NCI-H524 treated with DMSO at 0.1 percent for 48 hours (cell line): ENCODE measurements at regions not wholly inside any gene's neighbourhood (a gene's known extent, or its start where the extent isn't known, plus 50 kb on each side); places are given as distances from the start of the nearest gene placed in this dataset.

Experiments
- DNase-seq: peaks from one replicate; lab custom pipeline; 2025; lab: John Stamatoyannopoulos, UW

DNA sequence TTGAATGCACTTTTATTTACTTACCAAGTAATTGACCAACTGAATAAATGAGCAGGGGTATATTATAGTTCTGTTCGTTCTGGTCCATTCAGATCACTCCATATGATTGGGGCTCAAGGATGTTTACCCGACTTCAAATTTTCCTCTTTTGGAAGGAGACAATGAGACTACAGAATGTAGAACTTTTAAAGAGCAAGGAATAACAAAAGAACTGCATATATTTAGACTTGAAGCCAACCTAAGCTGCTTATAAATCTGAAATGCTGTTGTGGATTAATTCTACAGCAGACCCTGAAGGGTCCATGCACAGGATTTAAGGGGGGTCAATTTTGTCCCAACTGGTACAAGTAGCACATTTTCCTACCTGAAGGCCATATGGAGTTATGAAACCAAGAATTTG is 610.8 kb downstream of the RAB28 start:
- no peak for DNase-seq

DNA sequence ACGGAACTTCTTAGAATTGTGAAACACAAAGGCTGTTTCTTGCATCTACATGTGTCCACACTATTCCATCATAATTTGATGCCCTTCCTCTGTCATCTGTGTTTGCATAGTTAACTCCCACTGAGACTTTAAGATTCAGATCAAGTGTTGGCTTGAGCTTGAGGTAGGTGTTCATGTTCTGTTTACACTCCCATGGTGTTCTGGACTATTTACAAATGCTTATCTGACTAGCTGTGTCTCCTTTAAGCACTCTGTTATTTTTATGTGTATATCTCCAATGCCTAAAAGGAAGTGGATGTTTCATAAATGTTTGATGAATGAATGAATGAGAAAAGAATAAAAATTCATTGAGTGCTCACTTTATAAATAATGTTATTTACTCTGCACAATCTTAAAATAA is 622.7 kb downstream of the RAB28 start:
- DNase-seq = no peak

DNA sequence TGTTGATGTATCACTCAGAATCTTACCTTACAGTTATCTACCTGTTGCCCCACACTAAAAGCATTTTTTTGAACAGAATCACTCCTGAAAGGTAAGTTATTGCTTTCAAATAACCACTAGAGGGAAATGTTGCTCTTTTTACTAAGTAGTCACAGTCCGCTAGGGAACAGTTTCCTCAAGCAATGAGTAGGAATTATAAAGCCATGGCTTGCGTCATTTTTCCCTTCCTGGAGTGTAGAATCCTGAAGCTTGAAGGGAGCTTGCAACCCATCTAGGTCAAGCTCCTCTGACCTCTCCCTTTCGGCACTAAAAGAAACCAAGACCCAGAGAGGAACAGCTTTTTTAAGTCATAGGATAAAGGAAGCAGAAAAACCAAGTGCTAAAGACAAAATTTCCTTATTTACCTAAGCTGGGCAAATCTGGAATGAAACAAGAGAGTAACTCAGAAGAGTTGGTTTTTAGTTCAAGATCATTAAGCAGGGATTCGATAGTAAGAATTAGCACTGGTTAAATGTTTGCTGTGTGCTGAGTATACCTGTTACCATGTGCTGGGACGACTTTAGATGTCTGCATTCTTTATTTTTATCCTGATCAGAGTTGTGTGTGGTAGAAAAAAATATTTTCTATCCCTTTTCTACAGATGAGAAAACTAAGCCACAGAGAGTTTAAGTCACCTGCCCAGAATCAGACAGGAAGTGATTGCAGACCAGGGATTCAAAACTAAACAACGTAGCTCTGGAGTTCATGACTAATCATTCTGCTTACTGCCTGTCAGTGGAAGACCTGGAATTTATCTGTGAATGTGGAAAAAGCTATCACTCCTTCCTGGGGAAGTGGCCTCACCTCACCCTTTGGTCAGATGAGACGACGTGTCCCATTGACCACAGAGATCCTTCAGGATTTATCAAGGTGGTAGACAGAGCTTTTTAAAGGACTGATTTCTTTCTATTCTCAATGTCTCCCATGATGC is 631.5 kb downstream of the RAB28 start:
- peak; percentile 17 for DNase-seq

DNA sequence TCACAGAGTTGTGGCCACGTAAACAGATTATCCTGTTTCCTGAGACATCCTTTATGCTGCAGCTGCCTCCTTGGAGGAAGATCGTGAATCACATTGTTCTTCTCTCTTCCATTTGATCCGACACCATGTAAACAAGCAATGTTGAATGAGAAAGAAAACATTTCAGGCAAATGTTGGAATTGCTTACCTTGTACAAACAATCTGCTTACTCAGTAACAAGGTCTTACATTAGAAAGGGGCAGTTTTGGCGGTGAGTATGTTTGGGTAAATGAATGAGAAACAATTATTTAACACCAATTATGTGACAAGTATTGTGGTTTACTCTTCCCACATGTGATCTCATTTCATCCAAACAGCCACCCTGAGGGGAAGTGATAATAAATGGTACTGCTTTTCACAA is 637.8 kb downstream of the RAB28 start:
- DNase-seq = no peak

DNA sequence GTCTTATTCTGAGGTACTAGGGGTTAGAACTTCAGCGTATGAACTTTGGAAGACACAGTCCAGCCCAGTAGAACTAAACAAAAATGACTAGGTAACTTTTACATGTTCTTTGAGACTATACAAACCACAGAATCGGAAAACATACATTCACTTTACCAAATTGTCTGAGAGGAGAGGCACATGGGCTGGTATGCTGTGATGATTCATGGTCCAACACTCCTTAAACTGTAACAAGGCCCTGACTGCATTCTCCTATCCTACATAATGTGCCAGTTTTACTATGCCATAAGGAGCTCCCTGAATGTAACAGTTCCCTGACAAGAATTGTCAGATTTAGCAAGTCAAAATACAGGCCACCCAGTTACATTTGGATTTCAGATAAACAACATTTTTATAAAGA is 640.0 kb downstream of the RAB28 start:
- DNase-seq = no peak

DNA sequence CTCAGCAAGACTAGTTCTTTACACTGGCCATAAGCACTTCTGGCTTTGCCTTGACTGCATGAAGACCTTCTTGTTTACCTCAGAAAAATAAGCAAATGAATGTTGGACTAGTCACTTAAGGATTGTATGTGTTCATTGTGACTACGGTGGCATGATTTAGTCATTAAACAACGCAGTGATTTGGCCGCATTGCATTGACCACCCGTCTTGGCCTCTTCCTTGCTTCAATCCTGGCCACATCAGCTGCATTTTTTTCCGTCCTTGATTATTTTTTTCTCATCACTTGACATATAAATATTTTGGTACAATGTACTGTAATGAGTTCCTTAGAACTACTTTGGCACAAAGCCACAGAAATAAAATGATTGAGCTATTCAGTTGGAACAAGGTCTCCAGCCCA is 656.2 kb downstream of the RAB28 start:
- no peak for DNase-seq

DNA sequence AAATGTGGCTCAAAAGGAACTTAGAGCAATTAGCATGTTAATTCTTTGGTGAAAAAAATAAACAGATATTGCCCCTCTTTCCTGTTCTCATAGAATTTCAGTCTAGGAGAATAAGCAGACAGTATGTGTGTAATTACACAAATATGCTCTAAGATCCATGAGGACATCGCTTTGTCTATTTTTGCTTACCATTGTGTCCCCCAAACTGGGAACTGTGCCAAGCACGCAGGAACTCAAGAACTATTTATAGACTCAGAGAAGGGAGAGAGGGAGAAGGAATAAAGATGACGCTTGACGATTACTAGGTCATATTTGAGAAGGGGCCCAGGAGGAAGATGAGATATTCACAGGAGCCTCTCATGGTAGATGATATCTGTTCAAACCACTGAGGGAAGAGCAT is 692.6 kb downstream of the RAB28 start:
- no peak for DNase-seq

DNA sequence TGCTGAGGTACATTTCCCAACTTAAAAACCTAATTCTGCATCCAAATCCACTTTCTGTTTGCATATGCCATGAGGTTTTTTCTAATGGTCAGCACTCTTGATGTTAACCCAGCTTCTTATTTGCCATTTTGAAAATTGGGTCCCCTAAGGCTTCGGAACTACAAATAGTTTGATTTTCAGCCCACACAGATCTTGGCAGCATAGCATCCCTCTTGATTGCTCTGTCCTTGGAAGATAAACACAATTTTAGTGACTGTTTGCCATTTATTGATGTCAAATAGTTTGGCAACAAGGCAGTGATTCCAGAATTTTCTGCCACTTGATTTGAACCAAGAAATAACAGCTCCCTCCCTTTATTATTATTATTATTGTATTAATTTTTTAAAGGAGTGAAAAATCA is 696.9 kb downstream of the RAB28 start:
- no peak for DNase-seq

DNA sequence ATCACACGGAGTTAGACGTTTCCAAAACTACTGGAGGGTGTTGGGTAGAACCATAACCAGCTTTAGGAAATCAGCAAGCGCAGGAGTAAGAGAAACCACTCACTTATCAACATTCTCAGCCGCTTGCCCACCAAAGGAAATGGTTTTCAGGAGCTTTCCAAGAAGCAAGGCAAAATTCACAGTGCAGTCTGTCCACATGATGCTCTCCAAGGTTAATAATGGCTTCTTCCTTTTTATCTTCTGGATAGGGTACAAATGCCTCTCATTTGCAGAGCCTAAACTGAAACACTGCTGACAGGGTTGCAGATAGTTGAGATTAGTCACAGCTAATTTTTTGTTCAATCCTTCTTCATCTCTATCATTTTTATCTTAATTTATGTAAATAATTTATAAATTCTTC is 705.4 kb downstream of the RAB28 start:
- DNase-seq = no peak

DNA sequence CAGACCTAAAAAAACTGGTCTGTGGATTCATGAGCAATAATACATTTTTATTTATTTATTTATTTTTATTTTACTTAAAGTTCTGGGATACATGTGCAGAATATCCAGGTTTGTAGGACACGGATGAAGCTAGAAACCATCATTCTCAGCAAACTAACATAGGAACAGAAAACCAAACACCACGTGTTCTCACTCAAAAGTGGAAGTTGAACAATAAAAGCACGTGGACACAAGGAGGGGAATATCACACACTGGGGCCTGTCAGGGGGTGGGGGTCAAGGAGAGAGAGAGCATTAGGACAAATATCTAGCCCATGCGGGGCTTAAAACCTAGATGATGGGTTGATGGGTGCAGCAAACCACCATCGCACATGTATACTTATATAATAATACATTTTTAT is 705.9 kb downstream of the RAB28 start:
- no peak for DNase-seq

DNA sequence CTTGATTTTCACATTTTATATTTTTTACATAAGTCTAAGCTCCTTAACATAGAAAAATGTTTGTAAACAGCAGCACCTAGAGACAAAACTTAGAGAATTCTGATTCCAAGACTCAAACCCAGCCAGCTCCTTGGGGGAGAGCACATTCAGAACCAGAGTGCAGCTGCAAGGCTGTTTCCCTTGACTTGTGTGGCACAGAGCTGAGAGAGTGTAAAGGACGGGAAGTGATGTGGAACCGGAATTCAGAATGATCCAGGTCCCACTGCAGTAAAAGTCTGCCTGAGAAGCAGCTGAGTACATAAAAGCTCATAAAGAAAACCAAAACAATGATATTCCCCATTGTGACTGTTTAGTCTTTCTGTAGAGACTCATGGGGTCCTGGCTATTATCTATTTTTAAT is 713.8 kb downstream of the RAB28 start:
- DNase-seq = no peak

DNA sequence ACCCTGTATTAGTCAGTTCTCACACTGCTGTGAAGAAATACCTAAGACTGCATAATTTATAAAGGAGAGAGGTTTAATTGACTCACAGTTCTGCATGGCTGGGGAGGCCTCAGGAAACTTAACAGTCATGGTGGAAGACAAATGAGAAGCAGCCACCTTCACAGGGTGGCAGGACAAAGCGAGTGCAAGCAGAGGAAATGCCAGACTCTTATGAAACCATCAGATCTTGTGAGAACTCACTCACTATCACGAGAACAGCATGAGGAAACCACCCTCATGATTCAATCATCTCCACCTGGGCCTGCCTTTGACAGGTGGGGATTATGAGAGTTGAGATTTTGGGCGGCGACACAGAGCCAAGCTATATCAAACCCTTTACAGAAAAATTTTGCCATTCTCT is 722.4 kb downstream of the RAB28 start:
- DNase-seq = no peak

DNA sequence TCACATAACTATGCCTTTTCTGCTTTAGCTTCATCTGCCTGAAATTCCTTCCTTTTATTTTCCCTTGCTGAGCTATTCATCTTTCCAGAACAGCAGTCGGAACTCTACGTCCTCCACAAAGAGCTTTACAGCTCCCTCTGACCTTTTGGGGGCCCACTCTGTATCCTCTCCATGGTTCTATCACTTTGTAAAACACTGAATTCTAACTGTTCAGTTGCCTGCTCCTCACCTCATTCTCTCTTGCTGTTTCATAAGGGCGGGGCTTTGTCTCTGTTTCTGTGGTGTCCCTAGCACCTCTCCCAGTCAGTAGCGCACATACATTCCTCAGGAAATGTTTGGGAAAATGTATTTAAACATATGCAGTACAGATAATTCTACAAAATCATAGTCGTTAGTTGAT is 737.0 kb downstream of the RAB28 start:
- DNase-seq = no peak

DNA sequence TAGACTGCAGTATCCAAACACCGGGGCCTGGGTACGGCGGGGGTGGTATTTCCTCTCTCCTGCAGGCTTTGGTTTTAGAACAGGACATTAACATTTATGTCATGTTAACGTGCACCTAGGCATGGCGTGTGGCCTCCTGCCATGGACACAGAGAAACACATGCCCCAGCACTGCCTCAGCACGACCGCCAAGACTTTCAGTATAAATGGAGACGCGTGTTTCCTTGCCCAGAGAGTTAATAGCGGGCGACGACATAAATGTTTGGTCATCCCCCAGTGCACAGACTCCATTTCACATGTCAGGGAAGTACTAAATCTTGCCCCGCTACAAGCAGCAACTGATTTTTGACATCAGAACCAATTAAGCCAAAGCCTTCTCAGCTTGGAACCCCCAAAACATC is 737.9 kb downstream of the RAB28 start:
- DNase-seq = no peak

DNA sequence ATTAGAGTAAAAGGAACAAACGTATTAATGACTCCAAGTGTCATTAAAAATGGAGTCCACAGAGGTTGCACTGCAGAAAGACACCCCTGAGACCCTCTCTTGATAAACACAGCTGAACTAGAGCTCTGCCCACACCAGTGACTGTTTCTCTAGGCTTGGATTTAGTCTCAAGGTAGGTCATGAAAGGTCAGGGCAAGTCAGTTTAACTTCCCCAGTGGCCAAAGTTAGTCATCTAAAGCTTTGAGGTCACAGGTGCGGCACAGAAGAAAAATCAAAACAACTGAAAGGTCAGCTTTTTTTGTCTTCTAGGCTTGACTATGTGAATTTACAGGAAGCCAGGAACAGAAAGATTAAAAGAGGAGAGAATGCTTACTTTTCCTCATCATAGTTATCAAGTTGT is 749.6 kb downstream of the RAB28 start:
- DNase-seq = no peak

DNA sequence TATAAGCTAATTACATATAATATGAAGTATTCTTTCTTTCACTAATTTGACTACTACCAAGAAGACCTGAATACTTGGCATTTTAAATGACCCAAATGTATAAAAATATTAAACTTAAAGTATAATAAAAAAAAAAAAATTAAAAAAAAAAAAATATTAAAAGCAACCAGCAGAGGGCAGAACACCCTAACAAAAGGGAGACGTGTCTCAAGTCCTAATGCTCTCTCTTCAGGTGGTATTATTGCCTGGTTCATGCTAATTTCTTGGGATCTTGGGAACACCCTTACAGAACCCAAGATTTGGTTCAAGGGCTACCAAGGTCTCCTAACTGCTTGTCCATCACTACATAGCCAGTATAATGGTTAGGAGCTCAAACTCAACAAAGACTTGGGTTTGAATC is 754.8 kb downstream of the RAB28 start:
- no peak for DNase-seq

DNA sequence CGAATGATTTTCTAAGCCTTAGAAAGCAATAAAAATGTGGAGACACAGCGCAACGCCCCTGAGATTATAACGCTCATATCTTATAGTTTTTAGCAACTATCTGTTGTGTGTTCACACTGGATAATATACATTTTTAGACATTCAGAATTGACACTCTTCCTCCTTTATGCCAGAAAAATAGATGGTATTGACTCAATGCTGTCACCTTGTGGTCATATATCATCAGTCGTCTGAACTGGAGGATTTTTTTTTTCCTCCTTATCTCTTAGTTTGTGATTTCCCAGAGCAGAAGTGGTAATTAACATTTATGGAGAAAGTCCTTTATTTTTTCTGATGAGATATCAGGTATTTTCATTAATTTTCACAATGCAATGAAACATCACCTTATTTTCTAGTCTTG is 759.6 kb downstream of the RAB28 start:
- no peak for DNase-seq

DNA sequence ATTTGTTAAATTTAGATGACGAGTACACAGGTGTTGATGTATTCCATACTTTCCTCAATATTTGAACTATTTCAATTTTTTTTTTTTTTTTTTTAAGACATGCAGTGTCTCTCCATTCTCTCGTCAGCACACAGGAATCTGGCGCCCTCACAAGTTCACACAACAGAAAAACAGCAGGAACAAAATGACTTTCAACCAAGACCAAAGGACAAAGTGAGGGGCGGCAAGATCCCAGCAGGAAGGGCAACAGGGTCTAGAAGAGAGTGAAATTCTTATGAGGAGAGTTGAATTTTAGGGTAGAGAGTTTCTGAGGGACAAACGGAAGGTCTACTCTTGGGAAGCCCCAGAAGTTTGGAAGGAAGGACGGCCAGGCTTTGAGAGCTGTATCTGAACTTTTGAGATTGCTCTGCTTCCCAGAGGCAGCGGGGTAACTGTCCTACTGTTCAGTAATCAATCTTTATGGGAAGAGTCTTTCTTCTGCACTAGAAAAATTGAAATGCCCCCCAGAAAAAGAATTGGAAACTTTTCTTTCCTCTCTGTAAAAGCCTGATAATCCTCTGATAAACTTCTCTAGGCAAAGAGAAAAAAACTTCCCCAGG is 760.2 kb downstream of the RAB28 start:
- no peak for DNase-seq

DNA sequence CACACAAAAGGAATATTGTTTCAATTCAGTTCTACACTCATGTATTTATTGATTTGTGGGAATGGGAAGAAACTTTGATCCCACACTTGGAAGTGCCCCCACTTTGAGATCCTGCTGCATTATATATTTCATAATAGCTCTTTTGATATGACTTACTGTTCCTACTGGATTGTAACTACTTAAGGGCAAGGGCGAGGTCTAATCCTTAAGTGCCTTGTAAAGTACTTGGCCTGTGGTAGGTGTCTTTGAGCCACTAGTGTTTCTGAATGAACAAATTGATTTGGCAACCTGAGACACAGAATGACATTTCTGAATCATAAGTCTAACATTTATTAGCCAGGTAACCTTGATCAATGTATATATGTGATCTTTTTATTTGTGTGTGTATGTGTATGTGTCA is 767.2 kb downstream of the RAB28 start:
- no peak for DNase-seq

DNA sequence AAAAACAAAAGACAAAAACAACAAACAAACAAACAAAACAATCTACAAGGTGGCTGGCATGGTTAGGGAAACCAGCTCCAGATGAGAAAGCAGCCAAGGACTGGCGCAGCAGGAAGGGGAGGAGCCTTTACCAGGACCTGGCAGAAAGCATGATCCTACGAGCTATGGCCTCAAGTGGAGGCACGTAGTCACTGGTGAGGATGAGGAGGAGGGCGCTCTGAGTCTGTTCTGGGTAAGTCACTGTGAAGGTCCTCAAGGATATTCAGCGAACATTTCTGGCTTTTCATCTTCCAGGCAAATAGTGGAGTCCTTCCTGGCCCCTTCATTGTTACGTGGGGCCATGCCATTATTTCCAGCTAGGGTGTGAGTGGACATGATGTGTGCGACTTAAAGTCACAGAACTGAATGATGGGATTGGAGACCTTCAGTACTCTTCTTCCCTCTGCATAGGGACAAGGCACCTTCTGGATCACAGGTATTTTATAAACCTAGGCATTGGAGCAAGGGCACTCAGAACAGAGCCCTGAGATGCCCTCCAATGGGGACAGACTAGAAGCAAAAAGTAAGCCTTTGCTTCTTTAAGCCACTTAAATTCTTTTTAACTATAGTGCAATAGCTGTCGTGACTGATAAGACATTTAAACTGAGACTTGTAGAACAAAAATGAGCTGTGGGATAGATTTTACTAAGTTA is 771.3 kb downstream of the RAB28 start:
- no peak for DNase-seq

DNA sequence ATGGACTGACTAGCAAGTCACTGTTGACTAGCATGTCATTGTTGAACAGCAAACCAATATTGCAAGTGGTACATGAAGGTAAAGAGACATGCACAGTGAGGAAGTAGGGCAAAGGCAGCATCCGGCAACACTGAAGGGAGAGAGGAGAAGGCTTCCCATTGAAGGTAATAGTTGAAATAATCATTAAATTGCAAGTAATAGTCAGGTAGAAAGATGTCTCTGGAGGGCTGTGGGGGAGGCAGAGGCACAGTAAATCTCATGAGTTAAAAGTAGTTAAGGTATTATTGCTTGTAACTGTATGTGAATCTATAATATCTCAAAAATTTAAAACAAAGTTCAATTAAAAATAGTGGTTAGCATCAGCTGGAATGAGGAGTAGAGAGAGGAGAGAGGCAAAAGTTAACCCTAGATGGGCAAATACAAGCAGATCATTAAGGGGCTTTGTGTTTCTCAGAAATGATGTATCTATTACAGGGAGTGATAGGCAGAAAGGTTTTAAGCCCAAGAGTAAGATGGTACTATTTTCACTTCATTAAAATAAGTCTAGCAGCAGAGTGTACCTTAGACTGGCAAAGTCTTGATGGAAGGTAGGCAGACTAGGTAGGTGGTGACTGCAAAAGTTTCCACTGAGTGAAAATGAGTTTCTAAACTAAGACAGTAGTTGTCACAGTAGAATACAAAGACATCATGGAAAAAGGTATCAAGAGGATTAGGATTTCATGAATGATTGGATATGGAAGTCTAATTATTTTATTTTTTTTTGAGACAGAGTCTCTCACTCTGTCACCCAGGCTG is 776.6 kb downstream of the RAB28 start:
- DNase-seq = no peak

DNA sequence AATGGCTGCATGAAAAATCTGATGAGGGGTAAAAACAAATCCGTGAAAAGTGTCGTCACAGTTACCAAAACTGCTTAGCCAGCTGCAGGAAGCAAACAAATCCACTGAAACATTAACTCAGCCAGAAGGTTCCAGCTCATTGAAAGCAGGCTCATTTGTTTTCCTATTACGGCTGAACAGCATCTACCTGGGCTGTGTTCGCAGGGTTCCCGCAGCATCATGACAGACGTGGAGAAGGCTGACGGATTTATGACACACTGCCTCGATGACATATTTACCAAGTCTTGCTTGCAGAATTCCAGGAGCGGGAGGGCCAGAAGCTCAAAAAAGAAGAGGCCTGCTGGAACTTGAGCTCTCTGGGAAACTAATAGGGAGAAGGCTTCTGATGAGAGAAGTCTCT is 781.1 kb downstream of the RAB28 start:
- DNase-seq = no peak
